NCI-H146 treated with DMSO at 0.1 percent for 48 hours (cell line): ENCODE measurements at regions not wholly inside any gene's neighbourhood (a gene's known extent, or its start where the extent isn't known, plus 50 kb on each side); places are given as distances from the start of the nearest gene placed in this dataset.
A peak's percentile ranks its signal among the peaks of the same experiment; 100 is the strongest.

Experiments used
- DNase-seq: peaks from one replicate; lab custom pipeline; 2025; ENCODE audit not compliant: unreplicated experiment; lab: John Stamatoyannopoulos, UW

GRCh38 chr13:80040196-80040980 is 300.5 kb downstream of the SPRY2 start:
- no peak for DNase-seq

GRCh38 chr13:80039000-80039399 is 301.9 kb downstream of the SPRY2 start:
- DNase-seq = no peak

GRCh38 chr13:80038371-80038770 is 302.6 kb downstream of the SPRY2 start:
- DNase-seq = no peak

GRCh38 chr13:80037505-80037888 is 303.4 kb downstream of the SPRY2 start:
- no peak for DNase-seq

GRCh38 chr13:80036845-80037504 is 304.0 kb downstream of the SPRY2 start:
- DNase-seq = no peak

GRCh38 chr13:80035096-80035495 is 305.8 kb downstream of the SPRY2 start:
- no peak for DNase-seq

GRCh38 chr13:80033951-80034350 is 307.0 kb downstream of the SPRY2 start:
- no peak for DNase-seq

- no peak for DNase-seq
These were observed 307.6 kb downstream of the SPRY2 start for GRCh38 chr13:80033286-80033685.

GRCh38 chr13:80030491-80030890 is 310.4 kb downstream of the SPRY2 start:
- DNase-seq = no peak

- peak; percentile 22 for DNase-seq
These were observed 311.8 kb downstream of the SPRY2 start for GRCh38 chr13:80029170-80029569.

- DNase-seq = no peak
These were observed 318.8 kb downstream of the SPRY2 start for GRCh38 chr13:80022146-80022545.

- no peak for DNase-seq
These were observed 328.7 kb downstream of the SPRY2 start for GRCh38 chr13:80012251-80012650.

GRCh38 chr13:80011448-80012212 is 329.3 kb downstream of the SPRY2 start:
- no peak for DNase-seq

- no peak for DNase-seq
These were observed 330.1 kb downstream of the SPRY2 start for GRCh38 chr13:80010846-80011245.

GRCh38 chr13:80010286-80010831 is 330.6 kb downstream of the SPRY2 start:
- no peak for DNase-seq

- no peak for DNase-seq
These were observed 331.2 kb downstream of the SPRY2 start for GRCh38 chr13:80009760-80010159.

GRCh38 chr13:80006940-80007339 is 334.0 kb downstream of the SPRY2 start:
- no peak for DNase-seq

GRCh38 chr13:80001510-80001842 is 339.4 kb downstream of the SPRY2 start:
- no peak for DNase-seq

GRCh38 chr13:80000684-80001509 is 340.0 kb downstream of the SPRY2 start:
- no peak for DNase-seq

GRCh38 chr13:79999601-80000000 is 341.3 kb downstream of the SPRY2 start:
- DNase-seq = no peak

- DNase-seq = no peak
These were observed 342.5 kb downstream of the SPRY2 start for GRCh38 chr13:79998381-79998880.
